ENCODE measurements at regions not wholly inside any gene's neighbourhood (a gene's known extent, or its start where the extent isn't known, plus 50 kb on each side); places are given as distances from the start of the nearest gene placed in this dataset.

GRCh38 chr7:85596827-85597226, 410.0 kb upstream of the SEMA3D start:
- intact Hi-C loops (cut with micrococcal nuclease), result no loop called here

- intact Hi-C loops (cut with micrococcal nuclease), result no loop called here
These were observed 408.9 kb upstream of the SEMA3D start for GRCh38 chr7:85595750-85596178.

- intact Hi-C loops (cut with micrococcal nuclease), result no loop called here
These were observed 406.5 kb upstream of the SEMA3D start for GRCh38 chr7:85593355-85593754.

- intact Hi-C loops (cut with micrococcal nuclease), result no loop called here
These were observed 400.9 kb upstream of the SEMA3D start for GRCh38 chr7:85587785-85588184.

- intact Hi-C loops (cut with micrococcal nuclease), result no loop called here
These were observed 399.2 kb upstream of the SEMA3D start for GRCh38 chr7:85586091-85586490.

GRCh38 chr7:85583131-85583953, 396.5 kb upstream of the SEMA3D start:
- intact Hi-C loops (cut with micrococcal nuclease), result no loop called here

- intact Hi-C loops (cut with micrococcal nuclease), result no loop called here
These were observed 387.0 kb upstream of the SEMA3D start for GRCh38 chr7:85573844-85574243.

- intact Hi-C loops (cut with micrococcal nuclease), result no loop called here
These were observed 386.5 kb upstream of the SEMA3D start for GRCh38 chr7:85573346-85573745.

GRCh38 chr7:85570898-85571297, 384.0 kb upstream of the SEMA3D start:
- intact Hi-C loops (cut with micrococcal nuclease), result no loop called here

- intact Hi-C loops (cut with micrococcal nuclease), result no loop called here
These were observed 381.1 kb upstream of the SEMA3D start for GRCh38 chr7:85567983-85568382.

GRCh38 chr7:85566095-85566794, 379.4 kb upstream of the SEMA3D start:
- intact Hi-C loops (cut with micrococcal nuclease), result no loop called here

GRCh38 chr7:85565276-85565675, 378.4 kb upstream of the SEMA3D start:
- intact Hi-C loops (cut with micrococcal nuclease), result no loop called here

- intact Hi-C loops (cut with micrococcal nuclease), result no loop called here
These were observed 378.0 kb upstream of the SEMA3D start for GRCh38 chr7:85564861-85565260.

- intact Hi-C loops (cut with micrococcal nuclease), result no loop called here
These were observed 374.9 kb upstream of the SEMA3D start for GRCh38 chr7:85561706-85562105.

- intact Hi-C loops (cut with micrococcal nuclease), result loop anchor here (1.0 kb wide), 1 partner anchor 513 kb away; no protein-coding TSS in a partner anchor
These were observed 367.7 kb upstream of the SEMA3D start for GRCh38 chr7:85554236-85555178.

GRCh38 chr7:85535974-85536729, 349.3 kb upstream of the SEMA3D start:
- intact Hi-C loops (cut with micrococcal nuclease), result no loop called here

- intact Hi-C loops (cut with micrococcal nuclease), result no loop called here
These were observed 343.0 kb upstream of the SEMA3D start for GRCh38 chr7:85529831-85530230.

- intact Hi-C loops (cut with micrococcal nuclease), result no loop called here
These were observed 342.3 kb upstream of the SEMA3D start for GRCh38 chr7:85529201-85529600.

- intact Hi-C loops (cut with micrococcal nuclease), result no loop called here
These were observed 341.7 kb upstream of the SEMA3D start for GRCh38 chr7:85528581-85528980.

- intact Hi-C loops (cut with micrococcal nuclease), result no loop called here
These were observed 338.8 kb upstream of the SEMA3D start for GRCh38 chr7:85525676-85526075.

- intact Hi-C loops (cut with micrococcal nuclease), result no loop called here
These were observed 335.2 kb upstream of the SEMA3D start for GRCh38 chr7:85522070-85522469.

Measured in T-helper 2 cell treated with Interferon-gamma antibody and Interleukin-4, amounts not matched to agents 100 ng/mL and 5 ng/mL, for 36 hours (primary cell).